ENCODE measurements at regions not wholly inside any gene's neighbourhood (a gene's known extent, or its start where the extent isn't known, plus 50 kb on each side); places are given as distances from the start of the nearest gene placed in this dataset.

DNA sequence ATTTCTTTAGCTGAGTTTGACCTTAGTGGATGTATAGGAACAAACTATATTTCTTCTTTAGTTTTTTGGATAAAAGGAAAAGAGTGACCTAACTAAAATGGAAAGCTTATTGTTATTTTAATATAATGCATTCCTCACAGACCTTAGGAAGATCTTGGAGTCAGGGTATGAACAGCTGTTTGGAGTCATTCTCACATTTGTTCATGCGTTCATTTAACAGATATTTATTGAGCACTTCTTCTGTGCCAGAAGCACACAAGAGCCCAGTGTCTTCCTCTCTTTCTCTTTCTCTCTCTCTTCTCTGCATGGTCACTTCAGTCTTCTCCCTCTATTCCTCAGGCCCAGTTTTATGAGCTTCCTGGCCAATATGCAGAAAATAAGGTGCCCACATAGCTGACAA is 744.0 kb upstream of the MAP3K7 start:
- peaks cover 0 to 4% (median 2%) of the 10 kb centered on the region in 4 donors for H3K9me3 ChIP-seq (ENCODE audit: control insufficient read depth in 4 of 4, low read length in 3 of 4)
- no peak overlapping the region for H3K9ac ChIP-seq (ENCODE audit: low read depth in 1 of 2, low read length in 2 of 2)
- no peaks in the 10 kb centered on the region for H3K36me3 ChIP-seq (ENCODE audit: control insufficient read depth in 4 of 4, insufficient read depth in 3 of 4, low read depth in 1 of 4, low read length in 3 of 4)
- H3K27me3 ChIP-seq (ENCODE audit: control insufficient read depth in 4 of 4, insufficient read depth in 4 of 4, low read length in 3 of 4), result no peaks in the 10 kb centered on the region
- no peak for DNase-seq (ENCODE audit: low spot score)
- H3K27ac ChIP-seq (ENCODE audit: low read depth in 1 of 2, low read length in 2 of 2), result no peak overlapping the region
- H3K4me3 ChIP-seq (ENCODE audit: low read depth in 1 of 3, low read length in 3 of 3), result no peak overlapping the region
- 85% methylated on average over 1 of the region's 1 CpG for WGBS
- no peaks in the 10 kb centered on the region for H3K4me1 ChIP-seq (ENCODE audit: control insufficient read depth in 4 of 4, insufficient read depth in 4 of 4, low read length in 3 of 4)
- TF ChIP-seq RAD21 (IDR thresholded peaks at IDR 0.05) (no peak), NR2F2 (IDR thresholded peaks at IDR 0.05) (no peak), GABPA (IDR thresholded peaks at IDR 0.05 in 1 of 2, conservative IDR thresholded peaks at IDR 0.05 in 1 of 2) (no peak), TAF1 (conservative IDR thresholded peaks at IDR 0.05) (no peak)
- TF ChIP-seq, protein P1, sequence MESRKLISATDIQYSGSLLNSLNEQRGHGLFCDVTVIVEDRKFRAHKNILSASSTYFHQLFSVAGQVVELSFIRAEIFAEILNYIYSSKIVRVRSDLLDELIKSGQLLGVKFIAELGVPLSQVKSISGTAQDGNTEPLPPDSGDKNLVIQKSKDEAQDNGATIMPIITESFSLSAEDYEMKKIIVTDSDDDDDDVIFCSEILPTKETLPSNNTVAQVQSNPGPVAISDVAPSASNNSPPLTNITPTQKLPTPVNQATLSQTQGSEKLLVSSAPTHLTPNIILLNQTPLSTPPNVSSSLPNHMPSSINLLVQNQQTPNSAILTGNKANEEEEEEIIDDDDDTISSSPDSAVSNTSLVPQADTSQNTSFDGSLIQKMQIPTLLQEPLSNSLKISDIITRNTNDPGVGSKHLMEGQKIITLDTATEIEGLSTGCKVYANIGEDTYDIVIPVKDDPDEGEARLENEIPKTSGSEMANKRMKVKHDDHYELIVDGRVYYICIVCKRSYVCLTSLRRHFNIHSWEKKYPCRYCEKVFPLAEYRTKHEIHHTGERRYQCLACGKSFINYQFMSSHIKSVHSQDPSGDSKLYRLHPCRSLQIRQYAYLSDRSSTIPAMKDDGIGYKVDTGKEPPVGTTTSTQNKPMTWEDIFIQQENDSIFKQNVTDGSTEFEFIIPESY (IDR thresholded peaks at IDR 0.05), result no peak

DNA sequence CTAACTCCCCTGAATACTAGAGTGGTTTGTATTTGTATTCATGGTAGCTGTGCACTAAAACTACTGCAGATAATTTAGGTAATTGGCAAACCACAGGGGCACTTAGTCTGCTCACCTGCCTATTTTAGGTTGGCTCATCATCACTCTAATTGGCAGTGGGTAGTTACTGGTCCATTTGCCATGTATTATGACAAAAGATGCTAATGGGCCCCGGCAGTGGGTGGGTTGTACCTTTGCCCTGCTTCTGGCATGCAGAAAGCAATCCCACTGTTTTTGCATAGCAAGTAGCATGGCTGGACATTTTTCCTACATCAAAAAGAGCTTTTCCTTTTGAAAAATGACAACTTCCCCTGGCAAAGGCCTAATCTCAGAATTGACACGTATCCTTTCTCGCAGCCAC is 741.4 kb upstream of the MAP3K7 start:
- WGBS, result 87% methylated on average over 3 of the region's 3 CpGs
- H3K4me3 ChIP-seq (ENCODE audit: low read depth in 1 of 3, low read length in 3 of 3), result no peak overlapping the region
- no peaks in the 10 kb centered on the region for H3K27me3 ChIP-seq (ENCODE audit: control insufficient read depth in 4 of 4, insufficient read depth in 4 of 4, low read length in 3 of 4)
- no peak overlapping the region for H3K27ac ChIP-seq (ENCODE audit: low read depth in 1 of 2, low read length in 2 of 2)
- H3K9me3 ChIP-seq (ENCODE audit: control insufficient read depth in 4 of 4, low read length in 3 of 4), result no peaks in the 10 kb centered on the region
- no peaks in the 10 kb centered on the region for H3K36me3 ChIP-seq (ENCODE audit: control insufficient read depth in 4 of 4, insufficient read depth in 3 of 4, low read depth in 1 of 4, low read length in 3 of 4)
- no peak for DNase-seq (ENCODE audit: low spot score)
- no peak overlapping the region for H3K9ac ChIP-seq (ENCODE audit: low read depth in 1 of 2, low read length in 2 of 2)
- no peaks in the 10 kb centered on the region for H3K4me1 ChIP-seq (ENCODE audit: control insufficient read depth in 4 of 4, insufficient read depth in 4 of 4, low read length in 3 of 4)
- TF ChIP-seq SP1 (IDR thresholded peaks at IDR 0.05) (no peak), FOXA2 (IDR thresholded peaks at IDR 0.05) (no peak), RAD21 (IDR thresholded peaks at IDR 0.05) (no peak), NR2F2 (IDR thresholded peaks at IDR 0.05) (no peak), GABPA (IDR thresholded peaks at IDR 0.05 in 1 of 2, conservative IDR thresholded peaks at IDR 0.05 in 1 of 2) (no peak), RXRA (IDR thresholded peaks at IDR 0.05) (no peak), FOXA1 (IDR thresholded peaks at IDR 0.05) (no peak), TAF1 (conservative IDR thresholded peaks at IDR 0.05) (no peak), JUND (IDR thresholded peaks at IDR 0.05) (no peak), HNF4G (IDR thresholded peaks at IDR 0.05) (no peak), YY1 (IDR thresholded peaks at IDR 0.05) (no peak), HNF4A (conservative IDR thresholded peaks at IDR 0.05) (no peak)
- TF ChIP-seq, protein P1 (IDR thresholded peaks at IDR 0.05), result no peak
- TF ChIP-seq, protein P2, sequence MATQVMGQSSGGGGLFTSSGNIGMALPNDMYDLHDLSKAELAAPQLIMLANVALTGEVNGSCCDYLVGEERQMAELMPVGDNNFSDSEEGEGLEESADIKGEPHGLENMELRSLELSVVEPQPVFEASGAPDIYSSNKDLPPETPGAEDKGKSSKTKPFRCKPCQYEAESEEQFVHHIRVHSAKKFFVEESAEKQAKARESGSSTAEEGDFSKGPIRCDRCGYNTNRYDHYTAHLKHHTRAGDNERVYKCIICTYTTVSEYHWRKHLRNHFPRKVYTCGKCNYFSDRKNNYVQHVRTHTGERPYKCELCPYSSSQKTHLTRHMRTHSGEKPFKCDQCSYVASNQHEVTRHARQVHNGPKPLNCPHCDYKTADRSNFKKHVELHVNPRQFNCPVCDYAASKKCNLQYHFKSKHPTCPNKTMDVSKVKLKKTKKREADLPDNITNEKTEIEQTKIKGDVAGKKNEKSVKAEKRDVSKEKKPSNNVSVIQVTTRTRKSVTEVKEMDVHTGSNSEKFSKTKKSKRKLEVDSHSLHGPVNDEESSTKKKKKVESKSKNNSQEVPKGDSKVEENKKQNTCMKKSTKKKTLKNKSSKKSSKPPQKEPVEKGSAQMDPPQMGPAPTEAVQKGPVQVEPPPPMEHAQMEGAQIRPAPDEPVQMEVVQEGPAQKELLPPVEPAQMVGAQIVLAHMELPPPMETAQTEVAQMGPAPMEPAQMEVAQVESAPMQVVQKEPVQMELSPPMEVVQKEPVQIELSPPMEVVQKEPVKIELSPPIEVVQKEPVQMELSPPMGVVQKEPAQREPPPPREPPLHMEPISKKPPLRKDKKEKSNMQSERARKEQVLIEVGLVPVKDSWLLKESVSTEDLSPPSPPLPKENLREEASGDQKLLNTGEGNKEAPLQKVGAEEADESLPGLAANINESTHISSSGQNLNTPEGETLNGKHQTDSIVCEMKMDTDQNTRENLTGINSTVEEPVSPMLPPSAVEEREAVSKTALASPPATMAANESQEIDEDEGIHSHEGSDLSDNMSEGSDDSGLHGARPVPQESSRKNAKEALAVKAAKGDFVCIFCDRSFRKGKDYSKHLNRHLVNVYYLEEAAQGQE (IDR thresholded peaks at IDR 0.05), result no peak

All from liver (tissue), 7 donors.